HG03442 (cell line): ENCODE measurements at regions not wholly inside any gene's neighbourhood (a gene's known extent, or its start where the extent isn't known, plus 50 kb on each side); places are given as distances from the start of the nearest gene placed in this dataset.
"Not testable (repeated sequence)": the region's sequence is repeated elsewhere in the genome, so short reads cannot be mapped to it uniquely, and the experiment has no call there.

ENCODE experiments used
- ATAC-seq: cut with Tn5 transposase; IDR thresholded peaks from one replicate; pipeline ENCODE4 v1.9.1; 2021; ENCODE audit warnings: mild to moderate bottlenecking, moderate library complexity; ENCODE audit not compliant: unreplicated experiment

- not testable (repeated sequence) for ATAC-seq
These were observed 344.5 kb downstream of the NYAP2 start for GRCh38 chr2:225743996-225744395.

- ATAC-seq, result no peak
These were observed 343.0 kb downstream of the NYAP2 start for GRCh38 chr2:225742487-225742886.

GRCh38 chr2:225740086-225740485, 340.6 kb downstream of the NYAP2 start:
- ATAC-seq, result no peak

GRCh38 chr2:225739328-225739727, 339.8 kb downstream of the NYAP2 start:
- no peak for ATAC-seq

GRCh38 chr2:225738735-225739134, 339.2 kb downstream of the NYAP2 start:
- no peak for ATAC-seq

GRCh38 chr2:225737556-225737955, 338.0 kb downstream of the NYAP2 start:
- ATAC-seq, result no peak

GRCh38 chr2:225735844-225736243, 336.3 kb downstream of the NYAP2 start:
- ATAC-seq, result no peak

- no peak for ATAC-seq
These were observed 326.2 kb downstream of the NYAP2 start for GRCh38 chr2:225725726-225726125.
